ENCODE measurements at regions not wholly inside any gene's neighbourhood (a gene's known extent, or its start where the extent isn't known, plus 50 kb on each side); places are given as distances from the start of the nearest gene placed in this dataset.
"Not testable (repeated sequence)": the region's sequence is repeated elsewhere in the genome, so short reads cannot be mapped to it uniquely, and the experiment has no call there.

- no peak for ATAC-seq
These were observed 253.2 kb downstream of the ZPLD1 start for GRCh38 chr3:102687851-102688555.

GRCh38 chr3:102688556-102688930 lies 253.7 kb downstream of the ZPLD1 start:
- ATAC-seq: no peak

GRCh38 chr3:102691507-102691906 lies 256.7 kb downstream of the ZPLD1 start:
- ATAC-seq: no peak

GRCh38 chr3:102699104-102699818 lies 264.4 kb downstream of the ZPLD1 start:
- no peak for ATAC-seq

- no peak for ATAC-seq
These were observed 265.0 kb downstream of the ZPLD1 start for GRCh38 chr3:102699819-102700140.

GRCh38 chr3:102712896-102713295 lies 278.1 kb downstream of the ZPLD1 start:
- ATAC-seq: no peak

- ATAC-seq: no peak
These were observed 279.8 kb downstream of the ZPLD1 start for GRCh38 chr3:102714567-102714966.

GRCh38 chr3:102715030-102715697 lies 280.3 kb downstream of the ZPLD1 start:
- ATAC-seq: no peak

- ATAC-seq: no peak
These were observed 283.8 kb downstream of the ZPLD1 start for GRCh38 chr3:102718651-102719050.

- ATAC-seq: no peak
These were observed 287.5 kb downstream of the ZPLD1 start for GRCh38 chr3:102722317-102722716.

GRCh38 chr3:102727340-102727739 lies 292.5 kb downstream of the ZPLD1 start:
- no peak for ATAC-seq

GRCh38 chr3:102732581-102732980 lies 297.8 kb downstream of the ZPLD1 start:
- ATAC-seq: not testable (repeated sequence)

- ATAC-seq: no peak
These were observed 299.2 kb downstream of the ZPLD1 start for GRCh38 chr3:102733791-102734563.

- no peak for ATAC-seq
These were observed 300.5 kb downstream of the ZPLD1 start for GRCh38 chr3:102735311-102735710.

- no peak for ATAC-seq
These were observed 301.6 kb downstream of the ZPLD1 start for GRCh38 chr3:102736288-102736974.

GRCh38 chr3:102736975-102737304 lies 302.1 kb downstream of the ZPLD1 start:
- no peak for ATAC-seq

- no peak for ATAC-seq
These were observed 302.5 kb downstream of the ZPLD1 start for GRCh38 chr3:102737353-102737752.

- ATAC-seq: no peak
These were observed 306.3 kb downstream of the ZPLD1 start for GRCh38 chr3:102741105-102741504.

GRCh38 chr3:102741694-102742093 lies 306.9 kb downstream of the ZPLD1 start:
- ATAC-seq: no peak

GRCh38 chr3:102745881-102746280 lies 311.1 kb downstream of the ZPLD1 start:
- ATAC-seq: no peak

- ATAC-seq: no peak
These were observed 312.8 kb downstream of the ZPLD1 start for GRCh38 chr3:102747611-102748010.

- no peak for ATAC-seq
These were observed 313.8 kb downstream of the ZPLD1 start for GRCh38 chr3:102748646-102749045.

GRCh38 chr3:102750322-102750721 lies 315.5 kb downstream of the ZPLD1 start:
- no peak for ATAC-seq
